NCI-H2196 (cell line): ENCODE measurements at regions not wholly inside any gene's neighbourhood (a gene's known extent, or its start where the extent isn't known, plus 50 kb on each side); places are given as distances from the start of the nearest gene placed in this dataset.
A peak's percentile ranks its signal among the peaks of the same experiment; 100 is the strongest.

Experiments
- DNase-seq: peaks from one replicate; lab custom pipeline; 2025; ENCODE audit not compliant: unreplicated experiment; lab: John Stamatoyannopoulos, UW

GRCh38 chr4:183563874-183564273, 59.0 kb downstream of the ING2 start:
- DNase-seq, result no peak

DNA sequence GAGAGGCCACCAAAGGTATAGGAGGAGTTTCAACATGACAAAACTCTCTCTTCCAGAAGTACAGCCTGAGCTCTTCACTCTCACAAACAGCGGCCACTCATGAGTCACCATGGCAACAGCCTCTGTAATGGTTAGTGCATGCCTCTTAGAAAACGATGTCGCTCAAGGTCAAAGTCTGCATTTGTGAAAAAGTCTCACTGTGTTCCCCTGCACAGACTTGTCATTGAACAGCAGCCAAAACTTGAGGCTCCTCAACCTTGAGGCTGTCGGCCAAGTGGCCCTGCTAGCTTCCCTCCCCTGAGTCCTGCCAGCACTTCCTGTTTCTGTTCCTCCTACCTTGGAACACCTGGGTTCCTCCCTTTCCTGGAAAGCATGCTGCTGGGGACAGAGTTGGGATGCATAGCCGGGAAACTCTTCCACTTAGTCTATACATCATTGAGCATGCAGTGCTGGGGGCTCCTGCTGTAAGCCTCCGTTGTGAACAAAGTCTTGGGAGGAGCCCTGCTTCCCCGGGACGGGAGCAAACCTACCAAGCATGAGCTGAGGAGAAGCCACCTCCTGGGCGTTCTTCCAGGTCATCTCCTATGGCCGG, 66.6 kb downstream of the ING2 start:
- DNase-seq, result peak; percentile 37

GRCh38 chr4:183576701-183577404, 72.0 kb downstream of the ING2 start:
- no peak for DNase-seq

DNA sequence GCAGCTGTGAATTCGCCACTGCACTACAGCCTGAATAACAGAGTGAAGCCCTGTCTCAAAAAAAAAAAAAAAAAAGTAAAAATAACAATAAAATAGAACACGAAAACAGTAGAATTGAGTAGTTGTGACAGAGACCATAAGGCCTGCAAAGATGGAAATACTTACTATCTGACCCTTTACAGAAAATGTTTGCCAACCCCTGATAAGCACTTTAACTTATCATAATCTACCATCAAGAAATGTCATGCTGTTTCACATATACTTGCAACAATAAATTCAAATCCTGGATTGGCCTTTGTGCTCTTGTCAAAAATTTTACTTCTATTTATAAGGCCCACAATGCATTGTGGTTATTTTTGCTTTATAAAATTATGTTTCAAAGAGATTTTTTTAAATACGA, 75.5 kb downstream of the ING2 start:
- no peak for DNase-seq

GRCh38 chr4:183580849-183581248, 76.0 kb downstream of the ING2 start:
- DNase-seq, result no peak

GRCh38 chr4:183586824-183587223, 72.2 kb downstream of the RWDD4 start:
- no peak for DNase-seq

GRCh38 chr4:183588169-183588675, 70.8 kb downstream of the RWDD4 start:
- no peak for DNase-seq

GRCh38 chr4:183588691-183589090, 70.3 kb downstream of the RWDD4 start:
- DNase-seq, result no peak

- no peak for DNase-seq
These were observed 69.4 kb downstream of the RWDD4 start for GRCh38 chr4:183589461-183590099.
